Gastrocnemius medialis (tissue), 4 donors: ENCODE measurements at regions not wholly inside any gene's neighbourhood (a gene's known extent, or its start where the extent isn't known, plus 50 kb on each side); places are given as distances from the start of the nearest gene placed in this dataset.

Source experiments
- ATAC-seq, 2 donors: fragments of 150-250 bp; one replicate each; pipeline ENCODE4 v1.9.1; 2016
- DNase-seq, 2 donors: peaks; one replicate each; pipeline ENCODE4 v3.0.0-alpha.2; 2019
- H3K27ac ChIP-seq, 4 donors: fragments of 200-600 bp; sonication (generic); 1 replicate in 1 of 4; 2 replicates in 3 of 4; pipeline ENCODE4 v1.5.1; 2016 to 2018; ENCODE audit warnings: mild to moderate bottlenecking in 2 of 4, moderate library complexity in 1 of 4
- H3K27me3 ChIP-seq, 3 donors: fragments of 200-600 bp; sonication (generic) in 2 of 3; 1 replicate in 1 of 3; 2 replicates in 2 of 3; pipeline versions ENCODE4 v1.5.1 to v1.6.0; 2016 to 2019; ENCODE audit warnings: mild to moderate bottlenecking in 1 of 3, moderate library complexity in 1 of 3
- H3K36me3 ChIP-seq, 2 donors: fragments of 200-600 bp; sonication (generic) in 1 of 2; one replicate each; pipeline ENCODE4 v1.5.1; 2017 to 2018
- H3K4me1 ChIP-seq, 2 donors: fragments of 200-600 bp; sonication (generic) in 1 of 2; one replicate each; pipeline ENCODE4 v1.5.1; 2016 to 2017; ENCODE audit warnings: mild to moderate bottlenecking in 2 of 2
- H3K4me3 ChIP-seq, 4 donors: fragments of 200-600 bp; sonication (generic) in 3 of 4; 1 replicate in 1 of 4; 2 replicates in 3 of 4; pipeline ENCODE4 v1.5.1; 2016 to 2019; ENCODE audit warnings: mild to moderate bottlenecking in 2 of 4
- H3K9me3 ChIP-seq, 3 donors: fragments of 200-600 bp; sonication (generic) in 2 of 3; 1 replicate in 1 of 3; 2 replicates in 2 of 3; pipeline ENCODE4 v1.5.1; 2016 to 2019
- CTCF ChIP-seq, 5 experiments: fragments of 450-650 bp in 3 of 5; fragments of 200-600 bp in 2 of 5; sonication (generic) in 2 of 5; IDR thresholded peaks in 4 of 5; conservative IDR thresholded peaks in 1 of 5; 1 replicate in 4 of 5; 2 replicates in 1 of 5; pipeline ENCODE4 v1.5.1; 2016 to 2019; ENCODE audit warnings: antibody characterized with exemption in 5 of 5, mild to moderate bottlenecking in 3 of 5, moderate library complexity in 3 of 5
- POLR2A ChIP-seq, 2 donors: fragments of 450-650 bp; IDR thresholded peaks; one replicate each; pipeline ENCODE4 v1.6.1; 2017; ENCODE audit warnings: antibody characterized with exemption in 2 of 2, mild to moderate bottlenecking in 2 of 2, moderate library complexity in 2 of 2
- in situ Hi-C, 4 donors: fragments of 200-750 bp; cut with MboI; loops; one replicate each; pipeline versions ENCODE4 v1.15.0 to v1.8.0; 2017; ENCODE audit warnings: low sequenced_read_pairs in 4 of 4
- intact Hi-C: fragments of 100-400 bp; cut with DNase I; formaldehyde crosslinking; loops from one replicate; pipeline ENCODE4 v1.15.1; 2023; ENCODE audit warnings: low total_unique reads

- ATAC-seq (no peak), DNase-seq (no peak)
- TF ChIP-seq CTCF (IDR thresholded peaks at IDR 0.05 in 4 of 5, conservative IDR thresholded peaks at IDR 0.05 in 1 of 5) (no peak), POLR2A (IDR thresholded peaks at IDR 0.05) (no peak)
- Histone ChIP-seq H3K36me3 (no peaks in the 10 kb centered on the region), H3K9me3 (no peaks in the 10 kb centered on the region), H3K4me3 (no peak overlapping the region), H3K4me1 (no peaks in the 10 kb centered on the region), H3K27ac (no peak overlapping the region), H3K27me3 (no peaks in the 10 kb centered on the region)
- in situ Hi-C loops = no loop called here
- intact Hi-C loops = no loop called here
Observed at GRCh38 chr15:47602121-47602520, 115.2 kb upstream of the SEMA6D start.

- Histone ChIP-seq H3K4me1 (no peaks in the 10 kb centered on the region), H3K4me3 (no peak overlapping the region), H3K27ac (no peak overlapping the region), H3K27me3 (no peaks in the 10 kb centered on the region), H3K9me3 (no peaks in the 10 kb centered on the region), H3K36me3 (no peaks in the 10 kb centered on the region)
- DNase-seq = no peak
- in situ Hi-C loops = no loop called here
- TF ChIP-seq CTCF (IDR thresholded peaks at IDR 0.05 in 4 of 5, conservative IDR thresholded peaks at IDR 0.05 in 1 of 5) = no peak
- TF ChIP-seq POLR2A (IDR thresholded peaks at IDR 0.05) = no peak
- no peak for ATAC-seq
- intact Hi-C loops = no loop called here
Observed at GRCh38 chr15:47603026-47603425, 114.3 kb upstream of the SEMA6D start.

GRCh38 chr15:47607695-47608094, 109.6 kb upstream of the SEMA6D start:
- no peaks in the 10 kb centered on the region for H3K9me3 ChIP-seq
- no peak for TF ChIP-seq CTCF (IDR thresholded peaks at IDR 0.05 in 4 of 5, conservative IDR thresholded peaks at IDR 0.05 in 1 of 5)
- no peak overlapping the region for H3K4me3 ChIP-seq
- no peaks in the 10 kb centered on the region for H3K27me3 ChIP-seq
- H3K4me1 ChIP-seq = no peaks in the 10 kb centered on the region
- H3K36me3 ChIP-seq = no peaks in the 10 kb centered on the region
- intact Hi-C loops = no loop called here
- no peak for DNase-seq
- no peak for ATAC-seq
- no peak overlapping the region for H3K27ac ChIP-seq
- in situ Hi-C loops = no loop called here

- Histone ChIP-seq H3K27me3 (no peaks in the 10 kb centered on the region), H3K4me1 (no peaks in the 10 kb centered on the region), H3K36me3 (no peaks in the 10 kb centered on the region), H3K27ac (no peak overlapping the region), H3K4me3 (no peak overlapping the region), H3K9me3 (no peaks in the 10 kb centered on the region)
- in situ Hi-C loops (no loop called here), intact Hi-C loops (no loop called here)
- ATAC-seq (no peak), DNase-seq (no peak)
- no peak for TF ChIP-seq CTCF (IDR thresholded peaks at IDR 0.05 in 4 of 5, conservative IDR thresholded peaks at IDR 0.05 in 1 of 5)
- TF ChIP-seq POLR2A (IDR thresholded peaks at IDR 0.05) = no peak
Observed at GRCh38 chr15:47609693-47610092, 107.6 kb upstream of the SEMA6D start.

- Histone ChIP-seq H3K4me1 (no peaks in the 10 kb centered on the region), H3K27me3 (no peaks in the 10 kb centered on the region), H3K27ac (no peak overlapping the region), H3K9me3 (no peaks in the 10 kb centered on the region), H3K4me3 (no peak overlapping the region), H3K36me3 (no peaks in the 10 kb centered on the region)
- DNase-seq = no peak
- intact Hi-C loops = no loop called here
- in situ Hi-C loops = no loop called here
- TF ChIP-seq CTCF (IDR thresholded peaks at IDR 0.05 in 4 of 5, conservative IDR thresholded peaks at IDR 0.05 in 1 of 5) (no peak), POLR2A (IDR thresholded peaks at IDR 0.05) (no peak)
- no peak for ATAC-seq
Observed at GRCh38 chr15:47610736-47611135, 106.6 kb upstream of the SEMA6D start.
